Left cardiac atrium (tissue), 4 donors: ENCODE measurements at regions not wholly inside any gene's neighbourhood (a gene's known extent, or its start where the extent isn't known, plus 50 kb on each side); places are given as distances from the start of the nearest gene placed in this dataset.
"Not testable (repeated sequence)": the region's sequence is repeated elsewhere in the genome, so short reads cannot be mapped to it uniquely, and the experiment has no call there.

ENCODE experiments used
- ATAC-seq, 2 donors: fragments of 200-7000 bp; cut with Tn5 transposase; one replicate each; pipeline ENCODE4 v1.9.1; 2020; ENCODE audit warnings: mild to moderate bottlenecking in 2 of 2, moderate library complexity in 2 of 2
- DNase-seq: peaks from one replicate; pipeline ENCODE4 v3.0.0-alpha.2; 2020
- intact Hi-C, 2 donors: fragments of 100-400 bp; cut with DNase I; formaldehyde crosslinking; loops; one replicate each; pipeline versions ENCODE4 v1.14.1 to v1.15.1; 2022 to 2023
- donor health status: DM: no; HTN: yes; CAD: no.
- donor health status: DM: no; HTN: yes; CAD: no; lungs with severe emphysema.
- donor health status: DM: yes; HTN: yes; CAD: no.
- donor health status: Dilated cardiomyopathy.

DNA sequence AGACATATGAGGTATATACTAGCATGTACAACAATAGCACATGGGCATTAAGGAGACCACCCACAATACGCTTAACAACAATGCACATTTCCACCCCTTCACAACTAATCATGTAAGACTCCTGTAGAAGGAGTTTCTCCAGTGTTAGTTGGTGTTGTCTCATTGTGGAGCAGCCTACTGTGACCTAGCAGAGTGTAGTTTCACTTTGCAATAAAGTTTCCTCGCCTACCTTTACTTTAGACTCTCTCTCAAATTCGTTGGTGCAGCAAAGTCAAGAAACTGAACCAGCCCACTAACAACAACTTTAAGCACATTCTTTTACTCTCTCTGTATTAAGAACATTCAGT is 863.6 kb downstream of the FAM181B start:
- ATAC-seq (no peak), DNase-seq (no peak)
- intact Hi-C loops, result no loop called here

DNA sequence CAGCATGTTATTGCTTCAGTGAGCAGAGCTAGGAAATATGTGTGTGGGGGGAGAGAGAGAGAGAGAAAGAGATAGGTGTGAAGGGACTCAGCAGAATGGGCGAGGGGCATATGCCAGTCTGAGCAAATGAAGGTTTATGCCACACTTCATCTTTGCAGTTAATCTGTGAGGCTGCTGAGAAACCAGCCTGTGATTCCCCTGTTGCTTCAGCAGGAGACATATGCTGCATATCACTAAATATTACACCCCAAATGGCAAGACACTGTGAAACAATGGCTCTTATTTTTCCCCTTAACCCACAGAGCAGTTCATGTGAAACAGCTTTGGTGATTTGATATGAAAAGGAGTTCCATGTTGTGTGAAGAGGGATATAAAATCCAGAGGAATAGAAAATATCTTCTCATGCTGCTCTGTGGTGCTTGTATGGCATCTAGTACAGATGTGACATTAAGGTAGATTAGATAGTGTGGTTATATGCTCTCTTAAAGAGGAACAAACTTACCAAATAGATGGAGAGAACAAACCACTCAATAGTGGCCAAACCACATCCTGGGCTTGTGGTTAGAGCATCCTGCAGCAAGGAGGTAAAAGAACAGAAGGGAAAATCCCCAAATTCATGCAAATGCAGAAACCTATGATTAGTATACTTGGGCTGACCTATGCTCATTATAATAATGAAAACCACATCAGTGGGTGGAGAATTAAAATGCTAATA is 864.2 kb downstream of the FAM181B start:
- intact Hi-C loops, result no loop called here
- ATAC-seq (peak in 1 of 2 donors; percentile 81), DNase-seq (no peak)

DNA sequence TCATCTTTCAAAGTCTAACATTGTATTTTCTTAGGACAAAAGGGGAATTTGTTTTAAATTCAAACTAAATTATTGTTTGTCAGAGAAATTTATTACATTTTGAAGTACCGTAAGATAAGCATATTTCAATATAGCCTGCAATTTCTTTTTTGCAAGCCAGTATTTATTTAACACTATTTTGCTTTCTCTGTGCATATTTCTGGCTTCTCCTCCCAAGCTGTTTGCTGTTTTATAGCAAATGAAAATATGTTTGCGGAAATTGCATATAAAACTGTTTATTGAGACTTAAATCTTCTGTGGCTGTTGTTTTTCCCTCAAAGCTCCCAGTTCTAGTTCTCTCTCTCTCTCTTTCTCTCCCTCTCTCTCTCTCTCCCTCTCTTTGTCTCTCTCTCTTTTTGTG is 866.8 kb downstream of the FAM181B start:
- DNase-seq (no peak), ATAC-seq (no peak)
- intact Hi-C loops, result no loop called here

DNA sequence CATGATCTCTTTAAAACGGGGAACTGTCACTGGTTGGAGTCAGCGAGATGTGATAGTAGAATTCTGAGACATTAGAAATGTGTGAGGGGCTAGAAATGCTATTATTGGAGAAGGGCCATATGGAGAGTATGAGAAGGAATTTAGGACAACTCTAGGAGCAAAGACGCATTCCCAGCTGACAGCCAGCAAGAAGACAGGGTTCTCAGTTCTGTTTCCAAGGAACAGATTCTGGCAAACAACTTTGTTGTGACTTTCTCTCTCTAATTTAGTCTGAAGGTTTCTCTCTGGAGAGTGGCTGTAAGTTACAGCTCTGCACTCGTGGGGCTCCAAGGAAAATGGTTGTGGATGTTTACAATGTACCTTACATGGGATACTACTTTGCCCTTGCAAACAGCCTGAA is 876.3 kb downstream of the FAM181B start:
- DNase-seq (no peak), ATAC-seq (no peak)
- intact Hi-C loops, result no loop called here

DNA sequence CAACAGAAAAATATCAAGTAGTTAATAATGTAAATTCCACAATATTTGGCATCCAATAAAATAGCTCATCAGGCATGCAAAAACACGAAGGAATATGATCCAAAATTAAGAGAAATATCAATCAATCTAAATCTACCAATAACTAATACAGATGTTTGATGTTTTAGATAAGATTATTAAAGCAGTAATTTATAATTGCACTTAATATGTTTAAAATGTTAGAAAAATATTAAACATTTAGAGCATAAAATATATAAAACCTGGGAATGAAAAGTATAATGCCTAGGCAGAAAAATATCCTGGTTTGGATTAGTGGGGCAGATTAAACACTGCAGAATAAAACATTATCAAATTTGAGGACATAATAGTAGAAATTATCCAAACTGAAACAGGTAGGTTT is 879.9 kb downstream of the FAM181B start:
- DNase-seq (no peak), ATAC-seq (no peak)
- intact Hi-C loops, result no loop called here

DNA sequence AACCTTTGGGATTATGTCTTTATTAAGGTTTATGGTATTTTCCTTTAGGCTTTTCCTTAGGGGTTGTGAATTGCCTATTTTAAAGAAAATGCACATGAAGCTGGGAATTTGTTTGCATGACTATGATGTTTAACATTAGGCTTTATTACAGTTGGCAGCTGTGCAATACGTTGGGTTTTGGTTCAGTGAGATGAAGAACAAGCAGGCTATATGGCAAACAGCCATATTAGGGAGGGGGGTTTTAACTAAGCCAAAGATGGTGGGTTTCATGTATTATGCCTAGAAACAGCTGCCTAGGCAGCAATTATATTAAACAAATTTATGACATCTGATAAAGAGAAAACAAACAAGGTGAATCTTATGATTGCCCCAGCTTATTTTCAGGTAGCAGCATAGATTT is 880.8 kb downstream of the FAM181B start:
- ATAC-seq, result no peak
- intact Hi-C loops, result no loop called here
- DNase-seq, result no peak

DNA sequence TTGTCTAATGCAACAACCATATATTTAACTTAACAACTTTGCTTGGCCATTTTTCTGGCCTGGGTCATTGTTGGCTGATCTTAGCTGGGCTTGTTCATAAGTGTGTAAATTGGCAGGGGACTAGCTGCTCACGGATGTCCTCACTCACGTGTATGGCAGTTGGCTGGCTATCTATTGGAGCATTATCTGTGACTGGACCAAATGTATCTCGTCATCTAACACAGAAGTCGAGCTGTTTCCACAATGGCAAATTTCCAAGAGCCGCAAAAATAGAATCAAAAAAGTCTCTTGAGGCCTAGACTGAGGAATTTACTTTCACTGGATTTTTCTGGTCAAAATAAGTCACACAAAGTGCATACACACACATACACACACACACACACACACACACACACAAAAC is 893.3 kb downstream of the FAM181B start:
- intact Hi-C loops, result no loop called here
- DNase-seq (no peak), ATAC-seq (no peak)

DNA sequence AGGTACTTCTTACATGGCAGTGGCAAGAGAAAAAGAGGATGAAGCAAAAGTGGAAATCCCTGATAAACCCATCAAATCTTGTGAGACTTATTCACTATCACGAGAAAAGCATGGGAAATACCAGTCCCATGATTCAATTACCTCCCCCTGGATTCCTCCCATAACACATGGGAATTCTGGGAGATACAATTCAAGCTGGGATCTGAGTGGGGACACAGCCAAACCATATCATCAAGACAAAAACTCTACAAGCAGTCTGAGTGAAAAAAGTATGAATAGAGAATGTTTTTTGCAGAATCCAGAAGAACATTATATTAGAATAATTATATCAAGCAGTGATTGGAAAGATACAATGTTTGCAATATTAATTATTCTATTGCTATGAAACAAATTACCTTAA is 893.7 kb downstream of the FAM181B start:
- intact Hi-C loops, result no loop called here
- ATAC-seq (no peak), DNase-seq (no peak)

DNA sequence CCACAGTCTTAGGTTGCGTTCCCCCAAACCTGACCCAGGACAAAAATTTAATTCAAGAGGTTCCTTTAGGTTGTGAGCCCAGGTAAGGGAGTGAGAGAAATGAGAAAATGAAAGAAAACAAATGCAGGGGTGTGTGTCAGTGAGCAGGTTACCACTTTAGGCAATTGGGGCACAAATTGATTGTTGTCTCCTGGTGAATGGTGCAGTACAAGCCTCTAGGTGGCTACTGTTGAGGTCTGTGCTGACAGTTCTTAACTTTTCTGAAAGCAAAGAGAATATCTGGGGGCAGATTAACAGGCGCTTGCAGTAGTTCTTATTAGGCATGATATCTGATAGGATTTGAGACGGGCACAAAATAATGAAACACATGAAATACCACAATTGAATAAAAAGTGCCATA is 894.6 kb downstream of the FAM181B start:
- DNase-seq (no peak), ATAC-seq (no peak)
- intact Hi-C loops, result no loop called here

DNA sequence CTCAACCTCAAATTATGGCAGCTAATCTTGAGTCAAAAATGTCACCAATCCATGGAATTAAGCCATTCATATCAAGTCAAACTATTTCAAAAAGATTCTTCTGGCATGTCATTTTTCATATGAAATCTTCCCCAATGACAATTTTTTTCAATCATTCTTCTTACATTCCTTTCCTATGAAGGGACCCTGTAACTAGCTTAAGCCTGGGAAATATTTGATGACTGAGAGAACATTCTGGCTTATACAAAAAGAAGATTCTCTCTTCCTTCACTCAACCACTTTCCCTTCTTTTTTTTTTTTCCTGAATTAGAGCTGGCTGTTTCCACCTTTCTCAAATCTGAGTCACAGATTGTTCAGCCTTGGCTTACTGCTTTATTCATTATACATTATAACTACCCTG is 903.7 kb downstream of the FAM181B start:
- DNase-seq (no peak), ATAC-seq (no peak)
- intact Hi-C loops, result no loop called here

DNA sequence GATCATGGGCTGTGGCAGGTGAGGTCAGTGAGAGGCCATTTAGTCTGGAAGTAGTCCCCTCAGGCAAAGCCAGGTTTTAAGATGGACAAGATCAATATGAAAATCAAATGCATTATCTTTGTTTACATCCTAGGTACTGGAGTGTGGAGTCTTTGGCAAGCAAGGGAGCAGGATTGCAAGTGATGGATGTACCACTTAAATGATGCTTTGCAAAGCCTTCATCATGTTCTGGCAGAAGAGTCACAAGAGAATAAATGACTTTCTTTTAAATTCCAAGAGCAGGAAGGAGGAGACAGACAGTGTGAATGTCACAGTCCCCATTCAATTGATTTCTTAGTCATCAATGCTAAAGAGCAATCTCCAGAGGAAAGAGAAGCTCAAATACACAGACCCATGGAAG is 908.3 kb downstream of the FAM181B start:
- no peak for DNase-seq
- intact Hi-C loops, result no loop called here

DNA sequence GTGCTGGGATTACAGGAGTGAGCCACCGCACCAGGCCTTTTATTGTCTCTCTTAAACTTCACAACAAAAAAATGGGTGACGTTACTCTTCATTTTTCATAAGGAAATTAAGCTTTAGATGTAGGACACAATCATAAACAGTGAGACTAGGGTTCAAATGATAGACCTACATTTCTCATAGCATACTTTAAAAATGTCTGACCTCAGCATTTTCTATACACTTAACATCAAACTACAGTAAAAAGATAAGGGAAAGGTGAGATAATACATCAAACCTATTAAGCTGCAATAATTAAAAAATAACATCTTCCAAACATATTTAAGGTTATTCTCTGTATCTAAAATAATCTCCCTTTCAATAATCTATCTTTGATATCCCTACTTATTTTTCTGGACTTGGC is 914.2 kb downstream of the FAM181B start:
- DNase-seq (no peak), ATAC-seq (no peak)
- intact Hi-C loops, result no loop called here

More for the DNA sequence above, 908.3 kb downstream of the FAM181B start:
- ATAC-seq, result no peak

DNA sequence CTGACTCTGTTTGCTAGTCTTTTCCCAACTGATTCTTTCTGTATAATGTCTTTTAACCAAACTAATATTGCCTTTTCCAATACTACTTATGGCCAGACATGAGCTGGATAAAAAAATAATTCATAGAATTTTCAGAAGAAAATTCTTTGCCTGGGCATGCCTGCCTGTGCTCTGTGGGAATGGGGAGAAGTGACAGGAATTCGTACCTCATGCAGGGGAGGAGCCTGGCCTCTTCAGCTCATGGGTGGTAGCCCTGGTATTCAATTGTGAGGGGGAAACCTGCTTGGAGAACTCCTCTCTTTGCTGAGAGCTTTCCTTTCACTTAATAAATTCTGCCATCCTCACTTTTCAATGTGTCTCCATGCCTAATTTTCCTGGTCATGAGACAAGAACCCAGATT is 928.8 kb downstream of the FAM181B start:
- no peak for ATAC-seq
- DNase-seq, result no peak
- intact Hi-C loops, result no loop called here

DNA sequence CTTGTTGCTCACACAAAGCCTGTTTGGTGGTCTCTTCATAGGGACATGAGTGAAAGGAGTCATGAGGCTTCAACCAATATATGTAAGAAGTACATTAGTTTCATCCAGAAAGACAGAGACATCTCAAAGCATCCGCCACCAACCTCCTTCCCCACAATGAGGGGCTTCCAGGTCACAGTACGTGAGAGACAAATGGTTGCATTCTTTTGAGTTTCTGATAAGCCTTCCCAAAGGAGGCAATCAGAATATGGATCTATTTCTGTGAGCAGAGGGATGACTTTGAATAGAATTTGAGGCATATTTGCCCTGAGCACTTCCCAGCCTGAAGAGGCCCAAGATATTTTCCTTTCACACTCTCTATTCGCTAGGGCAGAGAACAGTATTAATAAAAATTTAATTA is 931.1 kb downstream of the FAM181B start:
- intact Hi-C loops, result no loop called here
- no peak for DNase-seq
- ATAC-seq, result no peak

DNA sequence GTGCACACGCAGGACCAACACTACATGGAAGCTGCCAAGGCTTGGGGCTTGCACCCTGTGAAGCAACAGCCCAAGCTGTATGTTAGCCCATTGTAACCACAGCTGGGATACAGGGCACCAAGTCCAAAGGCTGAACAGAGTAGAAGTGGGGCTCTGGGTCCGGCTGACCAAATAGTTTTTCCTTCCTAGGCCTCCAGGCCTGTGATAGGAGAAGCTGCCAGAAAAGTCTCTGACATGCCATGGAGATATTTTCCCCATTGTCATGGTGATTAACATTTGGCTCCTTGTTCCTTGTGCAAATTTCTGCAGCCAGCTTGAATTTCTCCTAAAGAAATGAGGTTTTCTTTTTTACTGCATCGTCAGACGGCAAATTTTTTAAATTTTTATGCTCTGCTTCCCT is 941.2 kb downstream of the FAM181B start:
- no peak for ATAC-seq

DNA sequence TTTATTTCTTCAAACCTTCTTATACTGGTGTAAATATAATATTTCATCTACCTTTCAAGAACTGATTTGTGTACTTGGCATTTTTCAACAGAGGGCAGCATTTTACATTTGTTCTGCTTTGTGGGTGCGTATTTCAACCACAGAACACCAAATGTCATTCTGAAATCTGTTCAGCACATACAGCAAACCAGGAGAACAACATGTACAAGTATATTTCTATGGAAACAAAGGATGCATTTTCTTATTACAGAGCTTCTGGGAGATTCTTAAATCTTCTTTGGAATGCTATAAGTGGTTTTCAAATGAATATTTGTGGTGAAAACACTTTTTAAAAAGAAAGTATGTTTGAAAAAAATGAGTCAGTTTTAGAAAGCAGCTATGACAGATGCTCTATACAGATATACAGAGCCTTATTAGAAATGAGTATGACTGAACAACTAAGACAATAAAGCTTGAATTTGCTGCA is 946.0 kb downstream of the FAM181B start:
- ATAC-seq, result no peak
- DNase-seq, result no peak
- intact Hi-C loops, result loop anchor here in 1 of 2 donors (2.0 kb wide), 1 partner anchor 23 kb away; no protein-coding TSS in a partner anchor

More for the DNA sequence above, 941.2 kb downstream of the FAM181B start:
- intact Hi-C loops, result no loop called here
- no peak for DNase-seq

DNA sequence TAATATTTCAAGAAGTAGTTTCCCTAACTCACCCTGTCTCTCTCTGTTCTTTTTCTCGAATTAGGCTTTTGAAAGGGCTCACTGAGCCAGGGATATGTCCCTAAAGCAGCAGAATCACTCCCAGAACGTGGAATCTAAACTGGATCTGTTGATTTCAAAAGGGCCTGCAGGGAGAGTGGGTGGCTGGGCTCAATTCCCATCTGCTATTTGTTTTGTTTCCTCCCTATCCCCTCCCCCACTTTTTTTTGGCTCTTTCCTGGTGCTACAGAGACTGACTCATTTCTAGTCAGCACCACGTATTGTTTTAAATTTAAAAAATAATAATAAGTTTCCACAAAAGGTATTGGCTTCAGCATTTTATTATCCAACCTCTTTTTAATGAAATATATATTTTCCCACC is 961.5 kb downstream of the FAM181B start:
- peak in 1 of 2 donors; percentile 49 for ATAC-seq
- peak; percentile 22 for DNase-seq
- intact Hi-C loops, result no loop called here

DNA sequence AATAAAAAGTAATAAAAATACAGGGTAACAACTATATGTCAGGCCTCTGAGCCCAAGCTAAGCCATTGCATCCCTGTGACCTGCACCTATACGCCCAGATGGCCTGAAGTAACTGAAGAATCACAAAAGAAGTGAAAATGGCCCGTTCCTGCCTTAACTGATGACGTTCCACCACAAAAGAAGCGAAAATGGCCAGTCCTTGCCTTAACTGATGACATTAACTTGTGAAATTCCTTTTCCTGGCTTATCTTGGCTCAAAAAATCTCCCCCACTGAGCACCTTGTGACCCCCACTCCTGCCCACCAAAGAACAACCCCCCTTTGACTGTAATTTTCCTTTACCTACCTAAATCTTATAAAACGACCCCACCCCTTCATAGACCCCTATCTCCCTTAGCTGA is 963.8 kb downstream of the FAM181B start:
- ATAC-seq, intact Hi-C loops, DNase-seq: not testable (repeated sequence)

DNA sequence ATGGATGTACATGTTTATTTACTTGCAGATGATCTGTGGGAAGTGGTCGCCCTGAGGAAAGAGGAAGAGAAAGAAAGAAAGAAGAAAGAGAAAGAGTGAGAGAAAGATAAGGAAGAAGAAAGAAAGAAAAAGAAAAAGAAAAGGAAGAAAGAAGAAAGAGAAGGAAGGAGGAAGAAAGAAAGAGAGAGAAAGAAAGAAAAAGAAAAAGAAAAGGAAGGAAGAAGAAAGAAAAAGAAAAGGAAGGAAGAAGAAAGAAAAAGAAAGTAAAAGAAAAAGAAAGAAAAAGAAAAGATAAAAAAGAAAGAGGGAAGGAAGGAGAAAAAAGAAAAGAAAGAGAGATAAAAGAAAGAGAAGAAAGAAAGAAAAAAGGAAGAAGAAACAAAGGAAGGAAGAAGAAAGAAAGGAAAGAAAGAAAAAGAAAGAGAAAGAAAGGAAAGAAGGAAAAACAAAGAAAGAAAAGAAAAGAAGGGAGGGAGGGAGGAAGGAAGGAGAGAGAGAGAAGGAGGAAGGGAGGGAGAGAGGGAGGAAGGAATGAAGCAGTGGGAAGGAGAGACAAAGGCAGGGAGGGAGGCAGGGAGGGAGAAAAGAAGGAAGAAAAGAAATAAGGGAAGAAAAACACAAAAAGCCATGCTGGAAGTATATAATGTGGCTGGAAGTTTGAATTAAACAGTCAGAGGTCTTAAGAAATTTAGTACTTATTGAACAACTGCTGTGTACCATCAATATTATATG is 976.6 kb downstream of the FAM181B start:
- intact Hi-C loops, result no loop called here
- ATAC-seq, result no peak
- DNase-seq, result no peak

DNA sequence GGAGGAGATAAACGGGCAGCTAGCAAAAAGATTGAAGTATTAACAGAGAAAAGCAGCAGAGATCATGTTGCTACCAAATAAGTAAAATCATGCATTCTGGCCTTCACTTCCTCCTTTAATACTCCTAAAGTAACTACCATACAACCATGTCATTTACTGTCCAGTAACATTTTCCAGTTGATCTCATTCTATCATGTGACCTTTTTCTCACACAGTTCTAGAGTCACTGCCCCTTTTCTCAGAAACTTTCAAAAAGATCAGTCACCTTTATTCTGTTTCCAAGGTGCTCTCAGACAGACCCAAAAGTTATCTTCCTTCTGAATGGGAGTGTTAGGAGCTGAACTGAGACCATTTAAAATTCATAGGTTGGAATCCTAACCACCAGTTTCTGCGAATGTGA is 984.4 kb downstream of the FAM181B start:
- no peak for ATAC-seq
- DNase-seq, result no peak
- intact Hi-C loops, result no loop called here
